ENCODE measurements at regions not wholly inside any gene's neighbourhood (a gene's known extent, or its start where the extent isn't known, plus 50 kb on each side); places are given as distances from the start of the nearest gene placed in this dataset.

DNA sequence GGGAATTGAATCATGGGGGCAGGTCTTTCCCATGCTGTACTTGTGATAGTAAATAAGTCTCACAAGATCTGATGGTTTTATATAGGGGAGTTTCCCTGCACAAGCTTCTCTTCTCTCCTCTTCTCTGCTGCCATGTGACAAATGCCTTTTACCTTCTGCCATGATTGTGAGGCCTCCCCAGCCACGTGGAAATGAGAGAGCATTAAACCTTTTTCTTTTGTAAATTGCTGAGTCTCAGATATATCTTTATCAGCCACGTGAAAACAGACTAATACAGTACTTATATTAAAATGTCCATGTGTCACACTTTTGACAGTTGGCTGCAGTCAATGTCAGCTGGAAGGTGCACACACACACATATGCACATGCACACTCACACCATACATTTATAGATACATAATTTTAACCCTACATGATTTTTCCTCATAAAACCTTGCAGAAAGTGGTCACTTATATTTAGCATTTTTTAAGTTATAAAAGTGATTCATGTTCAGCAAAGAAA, 128.9 kb downstream of the OTOR start:
- TF ChIP-seq, protein P1, sequence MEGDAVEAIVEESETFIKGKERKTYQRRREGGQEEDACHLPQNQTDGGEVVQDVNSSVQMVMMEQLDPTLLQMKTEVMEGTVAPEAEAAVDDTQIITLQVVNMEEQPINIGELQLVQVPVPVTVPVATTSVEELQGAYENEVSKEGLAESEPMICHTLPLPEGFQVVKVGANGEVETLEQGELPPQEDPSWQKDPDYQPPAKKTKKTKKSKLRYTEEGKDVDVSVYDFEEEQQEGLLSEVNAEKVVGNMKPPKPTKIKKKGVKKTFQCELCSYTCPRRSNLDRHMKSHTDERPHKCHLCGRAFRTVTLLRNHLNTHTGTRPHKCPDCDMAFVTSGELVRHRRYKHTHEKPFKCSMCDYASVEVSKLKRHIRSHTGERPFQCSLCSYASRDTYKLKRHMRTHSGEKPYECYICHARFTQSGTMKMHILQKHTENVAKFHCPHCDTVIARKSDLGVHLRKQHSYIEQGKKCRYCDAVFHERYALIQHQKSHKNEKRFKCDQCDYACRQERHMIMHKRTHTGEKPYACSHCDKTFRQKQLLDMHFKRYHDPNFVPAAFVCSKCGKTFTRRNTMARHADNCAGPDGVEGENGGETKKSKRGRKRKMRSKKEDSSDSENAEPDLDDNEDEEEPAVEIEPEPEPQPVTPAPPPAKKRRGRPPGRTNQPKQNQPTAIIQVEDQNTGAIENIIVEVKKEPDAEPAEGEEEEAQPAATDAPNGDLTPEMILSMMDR (IDR thresholded peaks at IDR 0.05), result no peak
- no peak for TF ChIP-seq RAD21 (IDR thresholded peaks at IDR 0.05; ENCODE audit: low read length)
- TF ChIP-seq, protein P2, sequence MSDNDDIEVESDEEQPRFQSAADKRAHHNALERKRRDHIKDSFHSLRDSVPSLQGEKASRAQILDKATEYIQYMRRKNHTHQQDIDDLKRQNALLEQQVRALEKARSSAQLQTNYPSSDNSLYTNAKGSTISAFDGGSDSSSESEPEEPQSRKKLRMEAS (IDR thresholded peaks at IDR 0.05; ENCODE audit: low read depth), result no peak
- no peak for TF ChIP-seq POLR2AphosphoS5 (IDR thresholded peaks at IDR 0.05; ENCODE audit: low read depth, low read length)
- TF ChIP-seq YY1 (IDR thresholded peaks at IDR 0.05; ENCODE audit: low read depth), result no peak
- TF ChIP-seq, protein P3, sequence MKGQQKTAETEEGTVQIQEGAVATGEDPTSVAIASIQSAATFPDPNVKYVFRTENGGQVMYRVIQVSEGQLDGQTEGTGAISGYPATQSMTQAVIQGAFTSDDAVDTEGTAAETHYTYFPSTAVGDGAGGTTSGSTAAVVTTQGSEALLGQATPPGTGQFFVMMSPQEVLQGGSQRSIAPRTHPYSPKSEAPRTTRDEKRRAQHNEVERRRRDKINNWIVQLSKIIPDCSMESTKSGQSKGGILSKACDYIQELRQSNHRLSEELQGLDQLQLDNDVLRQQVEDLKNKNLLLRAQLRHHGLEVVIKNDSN (IDR thresholded peaks at IDR 0.05; ENCODE audit: borderline replicate concordance, low read depth), result no peak
- TF ChIP-seq, protein P4, sequence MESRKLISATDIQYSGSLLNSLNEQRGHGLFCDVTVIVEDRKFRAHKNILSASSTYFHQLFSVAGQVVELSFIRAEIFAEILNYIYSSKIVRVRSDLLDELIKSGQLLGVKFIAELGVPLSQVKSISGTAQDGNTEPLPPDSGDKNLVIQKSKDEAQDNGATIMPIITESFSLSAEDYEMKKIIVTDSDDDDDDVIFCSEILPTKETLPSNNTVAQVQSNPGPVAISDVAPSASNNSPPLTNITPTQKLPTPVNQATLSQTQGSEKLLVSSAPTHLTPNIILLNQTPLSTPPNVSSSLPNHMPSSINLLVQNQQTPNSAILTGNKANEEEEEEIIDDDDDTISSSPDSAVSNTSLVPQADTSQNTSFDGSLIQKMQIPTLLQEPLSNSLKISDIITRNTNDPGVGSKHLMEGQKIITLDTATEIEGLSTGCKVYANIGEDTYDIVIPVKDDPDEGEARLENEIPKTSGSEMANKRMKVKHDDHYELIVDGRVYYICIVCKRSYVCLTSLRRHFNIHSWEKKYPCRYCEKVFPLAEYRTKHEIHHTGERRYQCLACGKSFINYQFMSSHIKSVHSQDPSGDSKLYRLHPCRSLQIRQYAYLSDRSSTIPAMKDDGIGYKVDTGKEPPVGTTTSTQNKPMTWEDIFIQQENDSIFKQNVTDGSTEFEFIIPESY (IDR thresholded peaks at IDR 0.05; ENCODE audit: borderline replicate concordance, low read depth), result no peak
- no peak for TF ChIP-seq TCF12 (IDR thresholded peaks at IDR 0.05)

Measured in SK-N-SH (cell line).